Mesendoderm (in vitro differentiated cells): ENCODE measurements at regions not wholly inside any gene's neighbourhood (a gene's known extent, or its start where the extent isn't known, plus 50 kb on each side); places are given as distances from the start of the nearest gene placed in this dataset.

Source experiments
- DNase-seq: peaks from one replicate; pipeline ENCODE4 v3.0.0; 2013
- H2AK5ac ChIP-seq: 2 replicates; pipeline ENCODE4 v1.6.1; 2013; ENCODE audit warnings: low read length, inconsistent platforms
- H2BK120ac ChIP-seq: 2 replicates; pipeline ENCODE4 v1.6.1; 2013; ENCODE audit warnings: low read depth, mild to moderate bottlenecking, low read length, moderate library complexity, mixed read lengths
- H2BK15ac ChIP-seq: replicated peaks from 2 replicates; pipeline ENCODE4 v1.6.1; 2013; ENCODE audit warnings: low read depth, mild to moderate bottlenecking, moderate library complexity
- H2BK5ac ChIP-seq: 2 replicates; pipeline ENCODE4 v1.6.1; 2013; ENCODE audit warnings: low read length, inconsistent platforms
- H3K18ac ChIP-seq: 2 replicates; pipeline ENCODE4 v1.6.1; 2013; ENCODE audit warnings: mild to moderate bottlenecking, low read length, mixed read lengths
- H3K23ac ChIP-seq: one replicate; pipeline ENCODE4 v1.6.1; 2013; ENCODE audit warnings: low read length
- H3K27ac ChIP-seq: 2 replicates; pipeline ENCODE4 v1.5.1; 2013; ENCODE audit warnings: low read depth, mild to moderate bottlenecking, inconsistent platforms, low read length, moderate library complexity
- H3K27me3 ChIP-seq: 2 replicates; pipeline ENCODE4 v1.6.1; 2013; ENCODE audit warnings: low read length, control low read depth, mild to moderate bottlenecking, inconsistent platforms; ENCODE audit not compliant: insufficient read depth, poor library complexity
- H3K36me3 ChIP-seq: 2 replicates; pipeline ENCODE4 v1.6.1; 2013; ENCODE audit warnings: low read length, inconsistent platforms; ENCODE audit not compliant: control insufficient read depth, insufficient read depth
- H3K4ac ChIP-seq: one replicate; pipeline ENCODE4 v1.6.1; 2013; ENCODE audit warnings: low read depth, mild to moderate bottlenecking, low read length, moderate library complexity
- H3K4me1 ChIP-seq: 2 replicates; pipeline ENCODE4 v1.6.1; 2013; ENCODE audit warnings: low read depth, low read length, inconsistent platforms; ENCODE audit not compliant: control insufficient read depth
- H3K4me2 ChIP-seq: 2 replicates; pipeline ENCODE4 v1.6.1; 2013; ENCODE audit warnings: low read length
- H3K4me3 ChIP-seq: 2 replicates; pipeline ENCODE4 v1.5.1; 2013; ENCODE audit warnings: mild to moderate bottlenecking, low read length
- H3K56ac ChIP-seq: one replicate; pipeline ENCODE4 v1.6.1; 2013; ENCODE audit warnings: low read length
- H3K79me1 ChIP-seq: 2 replicates; pipeline ENCODE4 v1.6.1; 2013; ENCODE audit warnings: low read length, inconsistent platforms
- H3K79me2 ChIP-seq: 2 replicates; pipeline ENCODE4 v1.6.1; 2013; ENCODE audit warnings: mild to moderate bottlenecking, low read length; ENCODE audit not compliant: control insufficient read depth, insufficient read depth
- H3K9ac ChIP-seq: 2 replicates; pipeline ENCODE4 v1.6.1; 2013; ENCODE audit warnings: low read length, inconsistent platforms
- H4K5ac ChIP-seq: one replicate; pipeline ENCODE4 v1.6.1; 2013; ENCODE audit warnings: low read length
- H4K8ac ChIP-seq: one replicate; pipeline ENCODE4 v1.6.1; 2013; ENCODE audit warnings: low read depth, mild to moderate bottlenecking, control low read depth, low read length, moderate library complexity
- WGBS: extraction: QIAGEN DNeasy Blood & Tissue Kit; methylation state at CpG from one replicate; pipeline ENCODE4 v1.1.7; 2013; ENCODE audit warnings: low lambda C conversion rate, missing lambda C conversion rate; ENCODE audit not compliant: insufficient coverage; ENCODE audit errors: extremely low coverage; 5-methylcytosine and 5-hydroxymethylcytosine counted together

GRCh38 chr7:19224951-19225350, 79.7 kb upstream of the FERD3L start:
- Histone ChIP-seq H2BK120ac (no peak overlapping the region), H3K23ac (no peak overlapping the region), H2AK5ac (no peak overlapping the region), H2BK15ac (no peak overlapping the region), H3K79me1 (no peaks in the 10 kb centered on the region), H2BK5ac (no peak overlapping the region), H3K27me3 (no peaks in the 10 kb centered on the region), H3K9ac (no peak overlapping the region), H3K36me3 (no peaks in the 10 kb centered on the region), H3K4me1 (no peaks in the 10 kb centered on the region), H3K79me2 (no peaks in the 10 kb centered on the region), H3K4me2 (no peak overlapping the region), H4K5ac (no peak overlapping the region), H3K4me3 (no peak overlapping the region), H4K8ac (no peak overlapping the region), H3K4ac (no peak overlapping the region), H3K56ac (no peak overlapping the region), H3K18ac (no peak overlapping the region), H3K27ac (no peak overlapping the region)
- DNase-seq, result no peak
- no CpG with 5 or more reads among the region's 2 CpGs for WGBS

GRCh38 chr7:19215412-19215811, 70.2 kb upstream of the FERD3L start:
- no peaks in the 10 kb centered on the region for H3K27me3 ChIP-seq
- H2BK5ac ChIP-seq, result no peak overlapping the region
- no peak overlapping the region for H3K27ac ChIP-seq
- H3K23ac ChIP-seq, result no peak overlapping the region
- H4K8ac ChIP-seq, result no peak overlapping the region
- H4K5ac ChIP-seq, result no peak overlapping the region
- no peak overlapping the region for H2BK120ac ChIP-seq
- no peak overlapping the region for H3K56ac ChIP-seq
- H3K4me1 ChIP-seq, result no peaks in the 10 kb centered on the region
- H3K18ac ChIP-seq, result no peak overlapping the region
- H3K9ac ChIP-seq, result no peak overlapping the region
- DNase-seq, result peak; percentile 54
- H3K79me2 ChIP-seq, result no peaks in the 10 kb centered on the region
- no peak overlapping the region for H3K4me2 ChIP-seq
- no peaks in the 10 kb centered on the region for H3K36me3 ChIP-seq
- no peak overlapping the region for H3K4me3 ChIP-seq
- H3K79me1 ChIP-seq, result no peaks in the 10 kb centered on the region
- H2BK15ac ChIP-seq, result no peak overlapping the region
- H2AK5ac ChIP-seq, result no peak overlapping the region
- no peak overlapping the region for H3K4ac ChIP-seq

- no peaks in the 10 kb centered on the region for H3K36me3 ChIP-seq
Observed at GRCh38 chr7:19213746-19214145, 68.5 kb upstream of the FERD3L start.

GRCh38 chr7:19210893-19211413, 65.7 kb upstream of the FERD3L start:
- Histone ChIP-seq H3K27ac (no peak overlapping the region), H3K18ac (no peak overlapping the region), H3K4me3 (no peak overlapping the region), H3K79me2 (no peaks in the 10 kb centered on the region), H2BK5ac (no peak overlapping the region), H2AK5ac (no peak overlapping the region), H4K8ac (no peak overlapping the region), H3K4ac (no peak overlapping the region), H2BK15ac (no peak overlapping the region), H3K79me1 (no peaks in the 10 kb centered on the region), H3K56ac (no peak overlapping the region), H4K5ac (no peak overlapping the region), H3K4me2 (no peak overlapping the region), H2BK120ac (no peak overlapping the region), H3K9ac (no peak overlapping the region), H3K4me1 (no peaks in the 10 kb centered on the region), H3K36me3 (no peaks in the 10 kb centered on the region), H3K27me3 (no peaks in the 10 kb centered on the region), H3K23ac (no peak overlapping the region)
- no CpG with 5 or more reads among the region's 5 CpGs for WGBS
- no peak for DNase-seq

More at GRCh38 chr7:19213746-19214145, 68.5 kb upstream of the FERD3L start:
- H3K79me2 ChIP-seq, result no peaks in the 10 kb centered on the region
- no peaks in the 10 kb centered on the region for H3K4me1 ChIP-seq
- H2BK120ac ChIP-seq, result no peak overlapping the region
- H2BK5ac ChIP-seq, result no peak overlapping the region
- no peaks in the 10 kb centered on the region for H3K79me1 ChIP-seq
- 100% methylated on average over 1 of the region's 6 CpGs for WGBS
- H4K5ac ChIP-seq, result no peak overlapping the region
- no peak overlapping the region for H3K27ac ChIP-seq
- no peak overlapping the region for H3K23ac ChIP-seq
- H3K18ac ChIP-seq, result no peak overlapping the region
- no peak overlapping the region for H4K8ac ChIP-seq
- no peak overlapping the region for H3K56ac ChIP-seq
- no peaks in the 10 kb centered on the region for H3K27me3 ChIP-seq
- H3K4me2 ChIP-seq, result no peak overlapping the region
- H3K4ac ChIP-seq, result no peak overlapping the region
- H2AK5ac ChIP-seq, result no peak overlapping the region
- DNase-seq, result no peak
- no peak overlapping the region for H2BK15ac ChIP-seq
- H3K4me3 ChIP-seq, result no peak overlapping the region
- H3K9ac ChIP-seq, result no peak overlapping the region

GRCh38 chr7:19209166-19209696, 64.0 kb upstream of the FERD3L start:
- no peaks in the 10 kb centered on the region for H3K27me3 ChIP-seq
- H3K79me1 ChIP-seq, result no peaks in the 10 kb centered on the region
- no peak overlapping the region for H2AK5ac ChIP-seq
- no peak overlapping the region for H2BK120ac ChIP-seq
- H2BK5ac ChIP-seq, result no peak overlapping the region
- no peak overlapping the region for H3K4me2 ChIP-seq
- no peak overlapping the region for H3K27ac ChIP-seq
- H3K79me2 ChIP-seq, result no peaks in the 10 kb centered on the region
- H3K36me3 ChIP-seq, result no peaks in the 10 kb centered on the region
- no peak overlapping the region for H3K4ac ChIP-seq
- no peak overlapping the region for H2BK15ac ChIP-seq
- H3K23ac ChIP-seq, result no peak overlapping the region
- no CpG with 5 or more reads among the region's 1 CpG for WGBS
- no peak overlapping the region for H3K18ac ChIP-seq
- H3K9ac ChIP-seq, result no peak overlapping the region
- H3K4me1 ChIP-seq, result no peaks in the 10 kb centered on the region
- H4K5ac ChIP-seq, result no peak overlapping the region
- no peak overlapping the region for H3K4me3 ChIP-seq
- no peak overlapping the region for H4K8ac ChIP-seq
- no peak for DNase-seq
- no peak overlapping the region for H3K56ac ChIP-seq

GRCh38 chr7:19206721-19207120, 61.5 kb upstream of the FERD3L start:
- Histone ChIP-seq H3K4me1 (no peaks in the 10 kb centered on the region), H2AK5ac (no peak overlapping the region), H3K23ac (no peak overlapping the region), H3K56ac (no peak overlapping the region), H2BK5ac (no peak overlapping the region), H3K36me3 (no peaks in the 10 kb centered on the region), H3K27me3 (no peaks in the 10 kb centered on the region), H2BK15ac (no peak overlapping the region), H3K4me3 (no peak overlapping the region), H3K27ac (no peak overlapping the region), H3K18ac (no peak overlapping the region), H3K79me2 (no peaks in the 10 kb centered on the region), H4K5ac (no peak overlapping the region), H3K9ac (no peak overlapping the region), H2BK120ac (no peak overlapping the region), H3K79me1 (no peaks in the 10 kb centered on the region), H3K4me2 (no peak overlapping the region), H4K8ac (no peak overlapping the region), H3K4ac (no peak overlapping the region)
- DNase-seq, result no peak
- no CpG with 5 or more reads among the region's 4 CpGs for WGBS
